GM12874 (cell line): ENCODE measurements at regions not wholly inside any gene's neighbourhood (a gene's known extent, or its start where the extent isn't known, plus 50 kb on each side); places are given as distances from the start of the nearest gene placed in this dataset.

Experiments
- CTCF ChIP-seq: IDR thresholded peaks from 2 replicates; pipeline ENCODE4 v1.5.1; 2011; ENCODE audit warnings: low read depth, mild to moderate bottlenecking, control low read depth, low read length, moderate library complexity; ENCODE audit not compliant: insufficient read depth

GRCh38 chr12:77608271-77608824 is 222.3 kb upstream of the NAV3 start:
- no peak for TF ChIP-seq CTCF

GRCh38 chr12:77606348-77606747 is 224.3 kb upstream of the NAV3 start:
- TF ChIP-seq CTCF: no peak

- TF ChIP-seq CTCF: no peak
These were observed 226.7 kb upstream of the NAV3 start for GRCh38 chr12:77603946-77604345.

GRCh38 chr12:77601069-77601468 is 229.6 kb upstream of the NAV3 start:
- TF ChIP-seq CTCF: no peak

GRCh38 chr12:77600468-77600843 is 230.2 kb upstream of the NAV3 start:
- TF ChIP-seq CTCF: no peak

GRCh38 chr12:77599782-77600467 is 230.8 kb upstream of the NAV3 start:
- TF ChIP-seq CTCF: no peak

- no peak for TF ChIP-seq CTCF
These were observed 236.3 kb upstream of the NAV3 start for GRCh38 chr12:77594366-77594765.

GRCh38 chr12:77592836-77593235 is 237.9 kb upstream of the NAV3 start:
- TF ChIP-seq CTCF: no peak
